ENCODE measurements at regions not wholly inside any gene's neighbourhood (a gene's known extent, or its start where the extent isn't known, plus 50 kb on each side); places are given as distances from the start of the nearest gene placed in this dataset.
A peak's percentile ranks its signal among the peaks of the same experiment; 100 is the strongest.
"Not testable (repeated sequence)": the region's sequence is repeated elsewhere in the genome, so short reads cannot be mapped to it uniquely, and the experiment has no call there.

DNA sequence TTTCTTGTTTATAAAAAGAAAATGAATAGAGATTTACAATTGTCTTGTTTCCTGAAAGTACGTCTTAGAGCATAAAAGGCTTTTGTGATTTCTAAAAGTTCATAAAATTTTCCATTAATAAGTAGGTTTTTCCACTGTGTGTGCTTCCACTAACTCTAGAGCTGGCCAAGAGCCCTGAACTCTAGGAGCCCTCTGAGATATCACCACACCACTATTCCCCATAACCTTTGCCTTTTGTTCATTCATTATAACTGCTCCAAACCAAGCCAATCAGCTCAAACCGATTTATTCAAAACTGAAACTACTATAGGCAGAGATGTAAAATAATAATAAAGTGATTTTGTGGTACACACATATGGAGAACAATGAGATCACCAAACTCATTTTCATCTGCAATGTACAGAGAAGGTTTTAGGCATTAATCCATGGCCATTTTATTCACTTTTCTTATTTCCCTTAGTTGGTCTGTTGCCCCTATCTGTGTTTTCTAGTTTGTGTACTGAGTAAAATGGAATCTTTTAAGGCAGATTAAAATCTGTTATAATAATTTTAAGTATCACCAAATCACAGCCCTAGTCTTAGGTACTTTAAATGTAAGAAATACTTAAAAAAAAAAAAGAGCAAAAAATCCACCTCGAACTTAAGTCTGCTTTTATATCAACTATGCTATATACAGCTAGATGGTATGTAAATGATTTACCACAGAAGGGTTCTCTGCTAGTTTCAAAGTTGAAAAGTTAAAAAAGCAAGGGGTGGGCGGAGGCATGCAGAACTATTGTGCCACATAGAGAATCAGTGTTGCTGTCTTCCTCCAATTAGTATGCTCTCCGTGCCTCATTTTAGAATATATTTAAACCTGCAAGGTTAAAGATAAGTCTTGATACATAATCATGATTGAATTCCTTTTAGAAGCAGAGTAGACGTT, 311.3 kb downstream of the KLF12 start:
- Histone ChIP-seq H3K27me3 (ENCODE audit: control insufficient read depth, insufficient read depth) (no peaks in the 10 kb centered on the region), H3K4me1 (ENCODE audit: control insufficient read depth, insufficient read depth, low read length) (no peaks in the 10 kb centered on the region), H3K9me3 (ENCODE audit: control insufficient read depth, low read length) (no peaks in the 10 kb centered on the region), H3K27ac (ENCODE audit: low read length) (no peak overlapping the region), H3K4me3 (ENCODE audit: low read length) (no peak overlapping the region)
- intact Hi-C loops (cut with DNase I), result no loop called here
- DNase-seq, result no peak
- 84% methylated on average over 6 of the region's 6 CpGs for WGBS
- peak in 1 of 2 donors; percentile 83 for ATAC-seq

DNA sequence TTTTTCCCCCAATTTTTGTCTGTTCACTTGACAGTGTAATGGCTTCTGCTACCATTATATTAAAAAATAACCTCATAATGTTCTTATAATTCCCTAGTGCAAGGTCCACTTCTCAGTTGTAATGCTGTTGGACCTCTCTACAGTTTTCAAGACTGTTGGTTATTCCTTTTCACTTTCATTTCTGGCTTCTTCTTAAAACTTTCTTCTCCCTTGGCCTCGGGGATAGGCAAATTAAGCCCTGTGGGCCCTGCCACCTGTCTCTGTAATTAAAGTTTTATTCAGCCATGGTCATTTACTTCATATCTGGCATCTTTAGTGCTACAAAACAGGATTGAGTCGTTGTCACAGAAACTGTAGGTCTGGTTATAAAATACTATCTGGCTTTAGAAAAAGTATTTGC, 313.5 kb downstream of the KLF12 start:
- intact Hi-C loops (cut with DNase I), result no loop called here

DNA sequence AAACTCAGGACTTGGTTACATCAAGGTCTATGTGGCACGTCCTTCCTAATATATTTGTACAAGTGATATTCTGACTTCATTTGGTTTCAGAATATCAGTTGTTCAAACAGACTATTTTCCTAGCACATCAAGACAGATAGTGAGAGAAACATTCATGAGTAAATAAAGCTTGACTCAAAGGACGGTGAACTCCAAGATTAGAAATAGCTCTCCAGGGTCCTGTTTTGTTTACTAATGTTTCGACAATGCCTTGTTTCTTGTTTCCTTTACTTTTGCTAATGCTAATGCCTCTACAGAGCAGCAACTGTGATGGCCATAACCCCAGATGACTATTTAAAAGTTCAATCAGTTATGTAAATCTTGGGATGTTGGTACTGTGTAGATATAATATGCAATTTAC, 313.9 kb downstream of the KLF12 start:
- Histone ChIP-seq H3K27me3 (ENCODE audit: control insufficient read depth, insufficient read depth) (no peaks in the 10 kb centered on the region), H3K4me3 (ENCODE audit: low read length) (no peak overlapping the region), H3K9me3 (ENCODE audit: control insufficient read depth, low read length) (no peaks in the 10 kb centered on the region), H3K4me1 (ENCODE audit: control insufficient read depth, insufficient read depth, low read length) (no peaks in the 10 kb centered on the region), H3K27ac (ENCODE audit: low read length) (no peak overlapping the region)
- DNase-seq, result no peak
- WGBS, result 86% methylated on average over 3 of the region's 3 CpGs
- intact Hi-C loops (cut with DNase I), result no loop called here
- ATAC-seq, result no peak

More for the DNA sequence above, 313.5 kb downstream of the KLF12 start:
- H3K4me3 ChIP-seq (ENCODE audit: low read length), result no peak overlapping the region
- H3K4me1 ChIP-seq (ENCODE audit: control insufficient read depth, insufficient read depth, low read length), result no peaks in the 10 kb centered on the region
- H3K9me3 ChIP-seq (ENCODE audit: control insufficient read depth, low read length), result no peaks in the 10 kb centered on the region
- ATAC-seq, result no peak
- H3K27me3 ChIP-seq (ENCODE audit: control insufficient read depth, insufficient read depth), result no peaks in the 10 kb centered on the region
- no peak for DNase-seq
- WGBS, result 94% methylated on average over 2 of the region's 2 CpGs
- H3K27ac ChIP-seq (ENCODE audit: low read length), result no peak overlapping the region

DNA sequence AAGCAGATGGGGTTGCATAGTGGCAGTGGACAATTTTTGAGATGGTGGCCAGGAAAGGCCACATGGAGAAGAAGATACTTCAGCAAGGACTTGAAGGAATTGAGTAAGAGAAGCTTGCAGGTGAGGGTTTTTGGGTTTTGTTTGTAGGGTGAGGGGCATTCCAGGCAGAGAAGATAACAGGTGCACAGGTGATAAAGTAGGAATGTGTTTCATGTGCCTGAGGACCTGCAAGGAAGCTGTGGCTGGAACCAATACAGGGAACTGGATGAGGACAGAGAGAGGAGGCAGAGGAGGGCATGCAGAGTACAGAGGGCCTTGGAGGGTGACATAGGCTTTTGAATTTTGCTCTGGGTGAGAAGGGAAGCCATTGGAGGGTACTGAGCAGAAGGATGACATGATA, 314.5 kb downstream of the KLF12 start:
- H3K27me3 ChIP-seq (ENCODE audit: control insufficient read depth, insufficient read depth), result no peaks in the 10 kb centered on the region
- no peaks in the 10 kb centered on the region for H3K9me3 ChIP-seq (ENCODE audit: control insufficient read depth, low read length)
- DNase-seq, result no peak
- no peaks in the 10 kb centered on the region for H3K4me1 ChIP-seq (ENCODE audit: control insufficient read depth, insufficient read depth, low read length)
- ATAC-seq, result no peak
- intact Hi-C loops (cut with DNase I), result no loop called here
- no peak overlapping the region for H3K4me3 ChIP-seq (ENCODE audit: low read length)
- H3K27ac ChIP-seq (ENCODE audit: low read length), result no peak overlapping the region

DNA sequence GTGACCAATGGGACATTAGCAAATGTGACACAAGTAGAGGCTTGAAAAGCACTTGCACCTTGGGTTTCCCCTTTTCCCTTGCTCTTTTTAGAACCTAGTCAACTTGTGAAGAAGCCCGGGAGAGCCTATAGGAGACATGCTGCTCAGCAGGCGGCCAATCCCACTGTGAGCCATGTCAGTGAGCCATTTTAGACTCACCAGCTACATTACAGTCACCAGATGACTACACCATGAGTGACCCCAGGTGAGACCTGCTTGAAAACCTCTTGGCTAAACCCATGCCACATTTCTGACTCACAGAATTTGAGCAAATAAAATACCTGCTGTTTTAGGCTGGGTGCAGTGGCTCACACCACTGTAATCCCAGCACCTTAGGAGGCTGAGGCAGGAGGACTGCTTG, 317.5 kb downstream of the KLF12 start:
- peaks cover 3% of the 10 kb centered on the region for H3K4me1 ChIP-seq (ENCODE audit: control insufficient read depth, insufficient read depth, low read length)
- intact Hi-C loops (cut with DNase I), result no loop called here
- no peak for ATAC-seq

DNA sequence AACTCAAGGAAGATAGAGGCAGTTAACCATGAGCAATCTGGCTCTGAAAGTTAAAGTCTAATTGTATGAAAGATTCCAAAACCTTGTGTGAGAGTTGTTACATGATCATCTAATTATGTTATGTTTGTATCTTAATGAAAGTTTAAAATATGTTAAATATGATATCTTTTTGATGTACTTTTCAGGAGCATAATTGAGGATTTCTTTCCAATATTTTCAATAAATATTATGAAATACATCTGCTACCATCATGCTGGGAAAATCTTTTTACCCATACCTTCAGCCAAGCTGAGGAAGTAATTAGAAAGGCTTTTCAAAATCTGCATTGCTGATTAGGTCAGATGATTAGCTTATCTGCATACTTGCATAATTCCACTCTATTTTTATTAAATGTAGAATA, 318.4 kb downstream of the KLF12 start:
- no peaks in the 10 kb centered on the region for H3K9me3 ChIP-seq (ENCODE audit: control insufficient read depth, low read length)
- intact Hi-C loops (cut with DNase I), result no loop called here
- H3K27me3 ChIP-seq (ENCODE audit: control insufficient read depth, insufficient read depth), result no peaks in the 10 kb centered on the region
- DNase-seq (no peak), ATAC-seq (no peak)
- H3K27ac ChIP-seq (ENCODE audit: low read length), result no peak overlapping the region
- no peak overlapping the region for H3K4me3 ChIP-seq (ENCODE audit: low read length)
- H3K4me1 ChIP-seq (ENCODE audit: control insufficient read depth, insufficient read depth, low read length), result peaks cover 3% of the 10 kb centered on the region

More for the DNA sequence above, 317.5 kb downstream of the KLF12 start:
- DNase-seq, result no peak
- Histone ChIP-seq H3K9me3 (ENCODE audit: control insufficient read depth, low read length) (no peaks in the 10 kb centered on the region), H3K27me3 (ENCODE audit: control insufficient read depth, insufficient read depth) (no peaks in the 10 kb centered on the region), H3K4me3 (ENCODE audit: low read length) (no peak overlapping the region), H3K27ac (ENCODE audit: low read length) (no peak overlapping the region)
- 96% methylated on average over 2 of the region's 2 CpGs for WGBS

DNA sequence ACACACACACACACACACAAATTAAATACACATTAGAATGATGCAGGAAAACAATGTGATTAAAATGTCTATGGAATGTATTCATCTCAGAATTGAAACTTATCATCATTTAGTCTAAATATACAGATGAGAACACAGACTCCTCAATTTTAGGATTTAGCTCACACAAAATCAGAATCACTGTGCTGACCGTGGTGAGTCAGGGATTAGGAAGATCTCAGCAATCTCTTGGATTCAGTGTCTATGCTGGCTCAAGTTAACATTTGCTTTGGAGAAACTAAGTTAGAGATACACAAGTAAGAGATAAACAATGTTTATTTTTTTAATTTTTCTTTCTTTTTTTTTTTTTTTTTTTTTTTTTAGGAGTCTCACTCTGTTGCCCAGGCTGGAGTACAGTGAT, 323.6 kb downstream of the KLF12 start:
- WGBS, result 69% methylated on average over 1 of the region's 1 CpG
- H3K9me3 ChIP-seq (ENCODE audit: control insufficient read depth, low read length), result no peaks in the 10 kb centered on the region
- intact Hi-C loops (cut with DNase I), result no loop called here
- no peaks in the 10 kb centered on the region for H3K27me3 ChIP-seq (ENCODE audit: control insufficient read depth, insufficient read depth)
- no peak overlapping the region for H3K4me3 ChIP-seq (ENCODE audit: low read length)
- H3K4me1 ChIP-seq (ENCODE audit: control insufficient read depth, insufficient read depth, low read length), result peaks cover 3% of the 10 kb centered on the region
- no peak for DNase-seq
- no peak overlapping the region for H3K27ac ChIP-seq (ENCODE audit: low read length)
- no peak for ATAC-seq

DNA sequence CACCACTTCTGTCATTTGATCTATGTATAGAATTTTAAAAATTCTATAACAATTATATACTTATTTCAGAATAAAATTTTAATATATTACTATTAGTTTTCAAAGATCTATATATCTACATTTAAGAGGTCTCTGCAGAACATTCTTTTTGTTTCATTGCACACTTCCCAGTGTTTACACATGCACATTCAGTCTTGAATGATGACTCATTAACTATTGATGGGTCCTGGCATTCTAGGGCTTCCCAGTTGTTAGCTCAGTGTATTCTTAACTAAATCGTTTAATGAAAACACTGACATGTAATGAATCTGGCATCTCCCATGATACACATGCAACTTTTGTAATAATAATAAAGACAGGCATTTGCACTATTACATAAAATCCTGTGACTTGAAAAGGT, 324.6 kb downstream of the KLF12 start:
- H3K4me3 ChIP-seq (ENCODE audit: low read length), result no peak overlapping the region
- no peak overlapping the region for H3K27ac ChIP-seq (ENCODE audit: low read length)
- WGBS, result 73% methylated on average over 1 of the region's 1 CpG
- H3K9me3 ChIP-seq (ENCODE audit: control insufficient read depth, low read length), result no peaks in the 10 kb centered on the region
- no peaks in the 10 kb centered on the region for H3K27me3 ChIP-seq (ENCODE audit: control insufficient read depth, insufficient read depth)
- intact Hi-C loops (cut with DNase I), result no loop called here
- no peak for ATAC-seq
- peaks cover 3% of the 10 kb centered on the region for H3K4me1 ChIP-seq (ENCODE audit: control insufficient read depth, insufficient read depth, low read length)
- no peak for DNase-seq

DNA sequence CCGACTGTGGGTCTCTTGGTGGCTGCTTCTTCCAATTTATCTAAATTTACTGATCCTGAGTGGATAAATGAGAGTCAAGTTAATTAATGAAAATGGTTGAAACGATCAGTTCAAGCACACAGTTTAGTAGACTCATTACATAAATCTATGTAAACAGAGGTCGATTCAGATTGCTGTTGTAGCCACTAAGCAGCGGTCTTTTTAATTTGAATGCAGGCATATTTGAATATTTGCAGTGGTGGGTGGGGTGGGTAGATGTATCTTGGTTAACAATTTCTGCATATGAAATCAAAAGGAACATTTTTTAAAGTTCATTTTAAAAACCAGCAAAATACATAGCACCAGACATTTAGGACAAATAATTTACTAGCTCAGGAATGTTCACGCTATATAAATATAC, 325.9 kb downstream of the KLF12 start:
- no peak for DNase-seq
- Histone ChIP-seq H3K27ac (ENCODE audit: low read length) (no peak overlapping the region), H3K4me3 (ENCODE audit: low read length) (no peak overlapping the region), H3K27me3 (ENCODE audit: control insufficient read depth, insufficient read depth) (no peaks in the 10 kb centered on the region), H3K4me1 (ENCODE audit: control insufficient read depth, insufficient read depth, low read length) (no peaks in the 10 kb centered on the region), H3K9me3 (ENCODE audit: control insufficient read depth, low read length) (no peaks in the 10 kb centered on the region)
- WGBS, result 80% methylated on average over 5 of the region's 5 CpGs
- intact Hi-C loops (cut with DNase I), result no loop called here
- no peak for ATAC-seq

DNA sequence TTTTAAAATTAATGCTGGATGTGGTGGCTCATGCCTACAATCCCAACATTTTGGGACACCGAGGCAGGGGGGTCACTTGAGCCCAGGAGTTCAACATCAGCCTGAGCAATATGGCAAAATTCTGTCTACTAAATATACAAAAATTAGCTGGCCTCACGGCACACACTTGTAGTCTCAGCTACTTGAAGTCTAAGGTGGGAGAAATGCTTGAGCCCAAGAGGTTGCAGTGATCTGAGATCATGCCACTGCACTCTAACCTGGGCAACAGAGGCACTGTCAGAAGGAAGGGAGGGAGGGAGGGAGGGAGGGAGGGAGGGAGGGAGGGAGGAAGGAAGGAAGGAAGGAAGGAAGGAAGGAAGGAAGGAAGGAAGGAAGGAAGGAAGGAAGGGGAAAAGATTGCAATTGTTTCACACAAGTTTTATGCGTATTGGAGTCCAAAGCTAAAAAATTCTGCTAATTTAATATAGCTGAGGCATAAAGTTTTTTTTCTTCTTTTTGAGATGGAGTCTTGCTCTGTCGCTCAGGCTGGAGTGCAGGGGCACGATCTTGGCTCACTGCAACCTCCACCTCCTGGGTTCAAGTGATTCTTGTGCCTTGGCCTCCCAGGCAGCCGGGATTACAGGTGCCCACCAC, 328.8 kb downstream of the KLF12 start:
- 91% methylated on average over 6 of the region's 6 CpGs for WGBS
- H3K9me3 ChIP-seq (ENCODE audit: control insufficient read depth, low read length); H3K27me3 ChIP-seq (ENCODE audit: control insufficient read depth, insufficient read depth); ATAC-seq; intact Hi-C loops (cut with DNase I); H3K4me1 ChIP-seq (ENCODE audit: control insufficient read depth, insufficient read depth, low read length); H3K27ac ChIP-seq (ENCODE audit: low read length); DNase-seq; H3K4me3 ChIP-seq (ENCODE audit: low read length): not testable (repeated sequence)

DNA sequence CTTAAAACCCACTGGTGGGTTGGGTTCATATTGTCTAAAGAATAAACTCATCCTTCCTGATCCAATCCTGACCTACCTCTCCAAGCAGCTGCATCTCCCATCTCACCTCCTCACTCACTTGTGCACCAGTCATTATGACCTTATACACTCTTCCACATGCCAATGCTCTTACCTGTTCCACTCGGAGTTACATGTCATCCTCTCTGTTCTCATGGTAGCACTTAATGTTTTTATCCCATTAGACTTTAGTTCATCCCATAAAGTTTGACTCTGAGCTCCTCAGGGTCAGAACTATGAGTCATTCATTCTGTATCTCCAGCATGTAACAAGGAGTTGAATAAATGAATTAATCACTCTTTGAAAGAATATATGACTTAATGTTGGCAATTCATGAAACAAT, 330.2 kb downstream of the KLF12 start:
- Histone ChIP-seq H3K4me3 (ENCODE audit: low read length) (no peak overlapping the region), H3K27me3 (ENCODE audit: control insufficient read depth, insufficient read depth) (no peaks in the 10 kb centered on the region)

More for the DNA sequence above, 330.2 kb downstream of the KLF12 start:
- H3K27ac ChIP-seq (ENCODE audit: low read length), result no peak overlapping the region
- no peak for DNase-seq
- 84% methylated on average over 1 of the region's 1 CpG for WGBS
- H3K9me3 ChIP-seq (ENCODE audit: control insufficient read depth, low read length), result no peaks in the 10 kb centered on the region
- intact Hi-C loops (cut with DNase I), result no loop called here
- ATAC-seq, result no peak
- no peaks in the 10 kb centered on the region for H3K4me1 ChIP-seq (ENCODE audit: control insufficient read depth, insufficient read depth, low read length)

Measured in right cardiac atrium (tissue), 5 donors.